Body of pancreas (tissue), 4 donors: ENCODE measurements at regions not wholly inside any gene's neighbourhood (a gene's known extent, or its start where the extent isn't known, plus 50 kb on each side); places are given as distances from the start of the nearest gene placed in this dataset.

Experiments used
- POLR2A ChIP-seq, 3 donors: fragments of 450-650 bp; IDR thresholded peaks; one replicate each; pipeline ENCODE4 v1.6.1; 2016; ENCODE audit warnings: antibody characterized with exemption in 3 of 3, mild to moderate bottlenecking in 2 of 3
- TF ChIP-seq, protein P1 (sequence below), 7 experiments: fragments of 450-650 bp in 4 of 7; fragments of 200-600 bp in 3 of 7; sonication (generic) in 3 of 7; IDR thresholded peaks; one replicate each; pipeline ENCODE4 v1.5.1; 2016 to 2019; ENCODE audit warnings: antibody characterized with exemption in 7 of 7

DNA sequence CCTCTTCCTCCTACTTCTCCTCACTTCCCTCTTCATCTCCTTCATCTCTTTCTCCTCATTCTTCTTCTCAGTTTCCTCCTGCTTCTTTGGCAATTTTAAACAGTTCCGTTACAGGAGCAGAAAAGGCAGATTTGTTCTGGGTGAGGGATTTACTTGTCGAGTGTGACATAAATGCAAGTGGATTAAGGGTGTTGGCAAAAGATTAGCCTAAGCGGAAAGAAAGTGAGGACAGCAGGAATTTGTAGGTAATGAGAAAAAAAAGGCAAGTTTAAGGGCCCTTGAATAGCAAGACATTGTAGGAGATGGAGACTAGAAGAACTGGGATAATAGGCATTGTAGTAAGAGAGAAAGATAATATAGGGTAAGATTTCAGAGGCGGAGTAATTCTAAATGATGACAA is 841.6 kb downstream of the RAPGEF2 start:
- TF ChIP-seq, protein P1, sequence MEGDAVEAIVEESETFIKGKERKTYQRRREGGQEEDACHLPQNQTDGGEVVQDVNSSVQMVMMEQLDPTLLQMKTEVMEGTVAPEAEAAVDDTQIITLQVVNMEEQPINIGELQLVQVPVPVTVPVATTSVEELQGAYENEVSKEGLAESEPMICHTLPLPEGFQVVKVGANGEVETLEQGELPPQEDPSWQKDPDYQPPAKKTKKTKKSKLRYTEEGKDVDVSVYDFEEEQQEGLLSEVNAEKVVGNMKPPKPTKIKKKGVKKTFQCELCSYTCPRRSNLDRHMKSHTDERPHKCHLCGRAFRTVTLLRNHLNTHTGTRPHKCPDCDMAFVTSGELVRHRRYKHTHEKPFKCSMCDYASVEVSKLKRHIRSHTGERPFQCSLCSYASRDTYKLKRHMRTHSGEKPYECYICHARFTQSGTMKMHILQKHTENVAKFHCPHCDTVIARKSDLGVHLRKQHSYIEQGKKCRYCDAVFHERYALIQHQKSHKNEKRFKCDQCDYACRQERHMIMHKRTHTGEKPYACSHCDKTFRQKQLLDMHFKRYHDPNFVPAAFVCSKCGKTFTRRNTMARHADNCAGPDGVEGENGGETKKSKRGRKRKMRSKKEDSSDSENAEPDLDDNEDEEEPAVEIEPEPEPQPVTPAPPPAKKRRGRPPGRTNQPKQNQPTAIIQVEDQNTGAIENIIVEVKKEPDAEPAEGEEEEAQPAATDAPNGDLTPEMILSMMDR (IDR thresholded peaks at IDR 0.05), result no peak
- TF ChIP-seq POLR2A (IDR thresholded peaks at IDR 0.05), result no peak
